SK-N-MC (cell line): ENCODE measurements at regions not wholly inside any gene's neighbourhood (a gene's known extent, or its start where the extent isn't known, plus 50 kb on each side); places are given as distances from the start of the nearest gene placed in this dataset.

ENCODE experiments used
- EZH2 ChIP-seq: fragments of 200-600 bp; sonication (generic); IDR thresholded peaks from one replicate; pipeline ENCODE4 v1.6.1; 2017; ENCODE audit warnings: antibody characterized with exemption
- FOXP2 ChIP-seq: optimal IDR thresholded peaks from 2 replicates; pipeline ENCODE3; 2011; ENCODE audit warnings: mild to moderate bottlenecking, moderate library complexity; ENCODE audit not compliant: insufficient read depth; ENCODE audit errors: extremely low read length, control extremely low read depth
- POLR2AphosphoS5 ChIP-seq: IDR thresholded peaks from 2 replicates; pipeline ENCODE4 v1.6.1; 2012; ENCODE audit warnings: mild to moderate bottlenecking, low read depth, low read length, borderline replicate concordance

DNA sequence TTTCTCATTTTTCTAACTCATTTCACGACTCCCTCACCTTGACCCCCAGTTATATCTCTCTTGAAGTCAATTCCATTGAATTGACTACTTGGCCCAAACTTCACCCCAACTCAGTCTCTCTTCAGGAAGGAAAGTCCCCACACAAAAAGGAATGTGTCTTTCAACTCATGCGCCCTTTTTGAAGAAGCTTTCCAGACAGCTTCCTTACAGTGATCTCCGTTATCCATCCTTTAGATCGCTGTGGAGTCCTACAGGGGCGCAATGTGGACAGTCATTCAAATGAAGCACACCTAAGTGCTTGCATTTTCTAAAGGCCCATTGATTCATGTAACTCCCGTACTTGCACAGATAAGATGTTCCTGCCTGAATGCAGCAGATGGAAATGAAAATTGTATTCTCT is 101.1 kb upstream of the VPREB1 start:
- no peak for TF ChIP-seq POLR2AphosphoS5
- no peak for TF ChIP-seq EZH2
- TF ChIP-seq FOXP2, result no peak
